GM12878 (cell line): ENCODE measurements at regions not wholly inside any gene's neighbourhood (a gene's known extent, or its start where the extent isn't known, plus 50 kb on each side); places are given as distances from the start of the nearest gene placed in this dataset.

Experiments
- ATAC-seq: fragments of 200-7000 bp; cut with Tn5 transposase; 3 replicates; pipeline ENCODE4 v1.9.1; 2020; ENCODE audit warnings: mild to moderate bottlenecking, moderate library complexity
- BruUV-seq: library from RNA; stranded (reverse); fragments of 400-500 nt; replicated peaks from 2 replicates; lab custom pipeline; 2021; lab: Mats Ljungman, UMichigan
- CTCF ChIA-PET: fragments of 300-600 bp; sonication (Branson Sonifier 250); formaldehyde crosslinking; extraction: SDS; loops from one replicate; lab custom pipeline; 2021; ENCODE audit warnings: inconsistent platforms; lab: Yijun Ruan, JAX
- POLR2A ChIA-PET: fragments of 350-600 bp; formaldehyde crosslinking; extraction: SDS; loops from one replicate; lab custom pipeline; 2021; ENCODE audit warnings: inconsistent platforms; lab: Charles Lee
- RAD21 ChIA-PET: fragments of 300-600 bp; sonication (Branson Sonifier 250); formaldehyde crosslinking; loops from one replicate; lab custom pipeline; 2023; ENCODE audit warnings: antibody characterized with exemption; ENCODE audit not compliant: unreplicated experiment; lab: Charles Lee
- SMC1A ChIA-PET: fragments of 300-600 bp; sonication (Branson Sonifier 250); formaldehyde crosslinking; loops from one replicate; lab custom pipeline; 2023; ENCODE audit not compliant: unreplicated experiment, uncharacterized antibody; lab: Charles Lee
- DNase-seq: peaks from one replicate; pipeline ENCODE4 v3.0.0-alpha.2; 2011; ENCODE audit warnings: low read depth, low spot score
- FAIRE-seq: peaks from 3 replicates; lab custom pipeline; 2011; peaks lifted over from hg19 to GRCh38; lab: Jason Lieb, UNC
- H2AFZ ChIP-seq: 2 replicates; pipeline ENCODE4 v1.6.0; 2011; ENCODE audit warnings: low read depth, low read length, control low read depth; ENCODE audit not compliant: control insufficient read depth
- H3K27ac ChIP-seq: 2 replicates; pipeline ENCODE4 v1.5.1; 2011; ENCODE audit warnings: control low read depth; ENCODE audit not compliant: control insufficient read depth, insufficient read depth
- H3K27me3 ChIP-seq, 2 experiments: replicated peaks in 1 of 2; 2 replicates each; pipeline versions ENCODE4 v1.6.0 to v1.6.1; 2011; ENCODE audit warnings: low read length in 1 of 2; ENCODE audit not compliant: control insufficient read depth in 2 of 2, insufficient read depth in 2 of 2
- H3K36me3 ChIP-seq, 2 experiments: 2 replicates each; pipeline ENCODE4 v1.5.1; 2011; ENCODE audit warnings: low read length in 1 of 2; ENCODE audit not compliant: control insufficient read depth in 2 of 2, insufficient read depth in 2 of 2
- H3K4me1 ChIP-seq: 2 replicates; pipeline ENCODE4 v1.6.1; 2011; ENCODE audit warnings: mild to moderate bottlenecking, low read length, moderate library complexity, mixed read lengths; ENCODE audit not compliant: control insufficient read depth, insufficient read depth
- H3K4me2 ChIP-seq: 2 replicates; pipeline ENCODE4 v1.6.0; 2011; ENCODE audit warnings: control low read depth; ENCODE audit not compliant: control insufficient read depth, insufficient read depth
- H3K4me3 ChIP-seq: fragments of 200-600 bp; sonication (generic); 2 replicates; pipeline ENCODE4 v1.5.1; 2016
- H3K79me2 ChIP-seq: 2 replicates; pipeline ENCODE4 v1.6.0; 2011; ENCODE audit warnings: low read length; ENCODE audit not compliant: control insufficient read depth, insufficient read depth
- H3K9ac ChIP-seq: 2 replicates; pipeline ENCODE4 v1.8.0; 2011; ENCODE audit warnings: low read length, control low read depth, mixed read lengths; ENCODE audit not compliant: control insufficient read depth, insufficient read depth
- H3K9me3 ChIP-seq: replicated peaks from 3 replicates; pipeline ENCODE4 v1.5.1; 2011; ENCODE audit warnings: mild to moderate bottlenecking, low read length; ENCODE audit not compliant: control insufficient read depth, insufficient read depth
- H4K20me1 ChIP-seq: 2 replicates; pipeline ENCODE4 v1.6.0; 2011; ENCODE audit not compliant: control insufficient read depth, insufficient read depth
- ATF7 ChIP-seq: fragments of 450-650 bp; IDR thresholded peaks from 2 replicates; pipeline ENCODE4 v1.6.1; 2016; ENCODE audit warnings: low read depth, mild to moderate bottlenecking
- BCL11A ChIP-seq: IDR thresholded peaks from 2 replicates; pipeline ENCODE4 v1.6.1; 2011; ENCODE audit warnings: low read depth, low read length
- ETV6 ChIP-seq, 2 experiments: fragments of 450-650 bp in 1 of 2; IDR thresholded peaks in 1 of 2; conservative IDR thresholded peaks in 1 of 2; 2 replicates each; pipeline ENCODE4 v1.6.1; 2014; ENCODE audit warnings: antibody characterized with exemption in 1 of 2, borderline replicate concordance in 1 of 2, low read depth in 1 of 2, mild to moderate bottlenecking in 1 of 2, moderate library complexity in 1 of 2
- IKZF2 ChIP-seq, 2 experiments: fragments of 450-650 bp; IDR thresholded peaks; 2 replicates each; pipeline ENCODE4 v1.6.1; 2017; ENCODE audit warnings: mild to moderate bottlenecking in 2 of 2, moderate library complexity in 2 of 2
- JUNB ChIP-seq: IDR thresholded peaks from 2 replicates; pipeline ENCODE4 v1.6.1; 2016; ENCODE audit warnings: antibody characterized with exemption, mild to moderate bottlenecking
- MEF2B ChIP-seq: fragments of 450-650 bp; IDR thresholded peaks from 2 replicates; pipeline ENCODE4 v1.6.1; 2018; ENCODE audit warnings: mild to moderate bottlenecking, moderate library complexity; ENCODE audit not compliant: partially characterized antibody, poor library complexity, severe bottlenecking
- NFIC ChIP-seq: IDR thresholded peaks from 2 replicates; pipeline ENCODE4 v1.6.1; 2012; ENCODE audit warnings: low read depth, mild to moderate bottlenecking, inconsistent platforms, low read length, moderate library complexity
- RUNX3 ChIP-seq: IDR thresholded peaks from 2 replicates; pipeline ENCODE4 v1.6.1; 2012; ENCODE audit warnings: low read length, inconsistent platforms
- TARDBP ChIP-seq: IDR thresholded peaks from 2 replicates; pipeline ENCODE4 v1.6.1; 2016; ENCODE audit warnings: borderline replicate concordance
- TBL1XR1 ChIP-seq: IDR thresholded peaks from 2 replicates; pipeline ENCODE4 v1.6.1; 2012; ENCODE audit warnings: low read depth, low read length, improper control_type of control experiment
- ZNF384 ChIP-seq: IDR thresholded peaks from 2 replicates; pipeline ENCODE4 v1.6.1; 2012; ENCODE audit warnings: low read depth, mild to moderate bottlenecking, low read length, improper control_type of control experiment, borderline replicate concordance
- WGBS: methylation state at CpG from one replicate; pipeline ENCODE4 v1.1.6; 2016; ENCODE audit warnings: low lambda C conversion rate; ENCODE audit not compliant: insufficient replicate concordance, insufficient coverage; ENCODE audit errors: missing lambda C conversion rate; 5-methylcytosine and 5-hydroxymethylcytosine counted together
- in situ Hi-C: fragments of 300-500 bp; cut with MboI; formaldehyde crosslinking; loops from 9 replicates; pipeline ENCODE4 v1.14.3; 2018; ENCODE audit warnings: mixed read lengths
- intact Hi-C: fragments of 100-400 bp; cut with micrococcal nuclease; formaldehyde crosslinking; loops from one replicate; pipeline ENCODE4 v1.14.2; 2022; ENCODE audit not compliant: unreplicated experiment
- TF ChIP-seq, protein P1 (sequence below): fragments of 450-650 bp; IDR thresholded peaks from 2 replicates; pipeline ENCODE4 v1.6.1; 2018; ENCODE audit warnings: mild to moderate bottlenecking, low read depth, moderate library complexity; ENCODE audit not compliant: partially characterized antibody
- TF ChIP-seq, protein P2 (sequence below): fragments of 450-650 bp; IDR thresholded peaks from 2 replicates; pipeline ENCODE4 v1.6.1; 2017; ENCODE audit warnings: low read depth, mild to moderate bottlenecking, moderate library complexity

DNA sequence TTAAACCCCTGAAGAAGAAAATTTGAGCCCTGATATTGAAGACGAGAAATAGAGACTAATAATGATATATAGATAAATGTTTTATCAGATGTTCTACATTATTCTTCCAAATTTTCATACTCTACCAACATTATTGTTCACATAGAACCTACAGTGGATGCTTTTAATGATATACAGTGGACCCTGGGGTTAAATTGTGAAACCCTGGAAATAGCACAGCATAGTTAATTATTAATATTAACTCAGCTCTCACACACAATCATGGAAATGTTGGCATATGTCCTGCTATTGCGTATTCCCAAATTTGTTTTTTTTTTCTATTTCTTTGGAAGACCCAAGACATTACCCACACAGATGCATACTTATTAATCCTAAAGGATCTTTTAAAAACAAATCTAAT, 579.9 kb downstream of the CCDC85A start (continued):
- TF ChIP-seq, protein P1, sequence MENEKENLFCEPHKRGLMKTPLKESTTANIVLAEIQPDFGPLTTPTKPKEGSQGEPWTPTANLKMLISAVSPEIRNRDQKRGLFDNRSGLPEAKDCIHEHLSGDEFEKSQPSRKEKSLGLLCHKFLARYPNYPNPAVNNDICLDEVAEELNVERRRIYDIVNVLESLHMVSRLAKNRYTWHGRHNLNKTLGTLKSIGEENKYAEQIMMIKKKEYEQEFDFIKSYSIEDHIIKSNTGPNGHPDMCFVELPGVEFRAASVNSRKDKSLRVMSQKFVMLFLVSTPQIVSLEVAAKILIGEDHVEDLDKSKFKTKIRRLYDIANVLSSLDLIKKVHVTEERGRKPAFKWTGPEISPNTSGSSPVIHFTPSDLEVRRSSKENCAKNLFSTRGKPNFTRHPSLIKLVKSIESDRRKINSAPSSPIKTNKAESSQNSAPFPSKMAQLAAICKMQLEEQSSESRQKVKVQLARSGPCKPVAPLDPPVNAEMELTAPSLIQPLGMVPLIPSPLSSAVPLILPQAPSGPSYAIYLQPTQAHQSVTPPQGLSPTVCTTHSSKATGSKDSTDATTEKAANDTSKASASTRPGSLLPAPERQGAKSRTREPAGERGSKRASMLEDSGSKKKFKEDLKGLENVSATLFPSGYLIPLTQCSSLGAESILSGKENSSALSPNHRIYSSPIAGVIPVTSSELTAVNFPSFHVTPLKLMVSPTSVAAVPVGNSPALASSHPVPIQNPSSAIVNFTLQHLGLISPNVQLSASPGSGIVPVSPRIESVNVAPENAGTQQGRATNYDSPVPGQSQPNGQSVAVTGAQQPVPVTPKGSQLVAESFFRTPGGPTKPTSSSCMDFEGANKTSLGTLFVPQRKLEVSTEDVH, result no peak
- TF ChIP-seq, all 136 proteins: peak for 0

DNA sequence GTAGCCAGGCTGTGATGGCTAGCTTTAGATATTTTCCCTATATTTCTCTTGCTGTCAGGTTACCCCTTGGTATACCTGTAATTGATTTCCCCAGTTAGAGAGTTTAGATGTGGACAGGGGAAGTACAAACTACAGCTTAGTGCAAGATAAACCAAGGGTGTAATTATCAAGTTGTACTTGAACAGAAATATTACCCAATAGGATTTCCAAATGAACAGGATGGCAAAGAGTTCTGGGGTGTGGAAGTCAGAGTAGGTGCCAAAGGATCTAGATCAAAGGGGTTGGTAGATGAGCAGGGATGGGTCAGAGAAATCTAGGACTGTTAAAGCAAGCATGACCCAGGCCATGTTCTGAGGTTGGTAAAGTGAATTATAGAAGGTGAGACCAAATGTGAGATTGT, 585.2 kb downstream of the CCDC85A start:
- DNase-seq (no peak), ATAC-seq (no peak), FAIRE-seq (no peak)
- TF ChIP-seq ZNF384, result no peak
- no peak for TF ChIP-seq TBL1XR1
- H3K36me3 ChIP-seq, result no peaks in the 10 kb centered on the region
- no peaks in the 10 kb centered on the region for H3K9me3 ChIP-seq
- H3K79me2 ChIP-seq, result no peaks in the 10 kb centered on the region
- H2AFZ ChIP-seq, result no peak overlapping the region
- no peak overlapping the region for H3K9ac ChIP-seq
- no peaks in the 10 kb centered on the region for H3K4me1 ChIP-seq
- no peak overlapping the region for H3K4me3 ChIP-seq
- no peak overlapping the region for H3K4me2 ChIP-seq
- SMC1A ChIA-PET, result no interaction called here
- no peaks in the 10 kb centered on the region for H4K20me1 ChIP-seq
- RAD21 ChIA-PET, result no interaction called here
- no TSS peak for BruUV-seq
- H3K27me3 ChIP-seq, result no peaks in the 10 kb centered on the region
- POLR2A ChIA-PET, result no interaction called here
- intact Hi-C loops (no loop called here), in situ Hi-C loops (no loop called here)
- CTCF ChIA-PET, result interaction anchor here (1.1 kb wide), 1 partner anchor 19 kb away, joined by 4 read pairs; no protein-coding TSS in a partner anchor
- H3K27ac ChIP-seq, result no peak overlapping the region

DNA sequence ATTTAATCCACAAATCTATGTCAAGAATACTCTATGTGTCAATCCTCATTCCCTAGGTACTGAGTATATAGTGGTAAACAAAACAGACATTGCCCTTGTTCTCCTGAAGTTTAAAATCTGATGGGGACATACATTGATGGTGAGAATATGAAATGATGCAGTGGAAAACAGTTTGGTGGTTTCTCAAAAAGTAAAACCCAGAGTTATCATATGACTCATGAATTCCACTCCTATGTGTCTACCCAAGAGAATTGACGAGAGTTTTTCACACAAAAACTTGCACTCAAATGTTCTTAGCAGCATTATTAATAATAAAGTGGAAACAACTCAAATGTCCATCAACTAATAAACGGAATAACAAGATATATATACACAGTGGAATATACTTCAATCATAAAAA, 586.7 kb downstream of the CCDC85A start:
- H3K27ac ChIP-seq, result no peak overlapping the region
- FAIRE-seq (no peak), ATAC-seq (peak; percentile 54), DNase-seq (no peak)
- RAD21 ChIA-PET, result no interaction called here
- BruUV-seq, result no TSS peak
- no peak overlapping the region for H3K4me3 ChIP-seq
- no peaks in the 10 kb centered on the region for H3K79me2 ChIP-seq
- no peak overlapping the region for H2AFZ ChIP-seq
- POLR2A ChIA-PET, result no interaction called here
- 0% methylated on average over 2 of the region's 2 CpGs for WGBS
- no peaks in the 10 kb centered on the region for H4K20me1 ChIP-seq
- SMC1A ChIA-PET, result no interaction called here
- H3K27me3 ChIP-seq, result no peaks in the 10 kb centered on the region
- H3K4me1 ChIP-seq, result no peaks in the 10 kb centered on the region
- intact Hi-C loops, result no loop called here
- H3K9ac ChIP-seq, result no peak overlapping the region
- no peaks in the 10 kb centered on the region for H3K36me3 ChIP-seq
- in situ Hi-C loops, result no loop called here
- no peak overlapping the region for H3K4me2 ChIP-seq
- CTCF ChIA-PET, result no interaction called here
- no peaks in the 10 kb centered on the region for H3K9me3 ChIP-seq
- TF ChIP-seq ATF7 (peak; percentile 38; the same call in 1 of the 2 replicates), NFIC (peak; percentile 55; the same call in 1 of the 2 replicates), BCL11A (peak; percentile 21; the same call in 1 of the 2 replicates), TARDBP (no peak), MEF2B (peak; percentile 73), IKZF2 (IDR thresholded peaks at IDR 0.05) (no peak), ETV6 (conservative IDR thresholded peaks at IDR 0.05 in 1 of 2, IDR thresholded peaks at IDR 0.05 in 1 of 2; ENCODE audit: borderline replicate concordance in 1 of 2, low read depth in 1 of 2) (no peak), RUNX3 (peak; percentile 65; the same call in 1 of the 2 replicates), JUNB (peak; percentile 71)
- TF ChIP-seq, protein P2, sequence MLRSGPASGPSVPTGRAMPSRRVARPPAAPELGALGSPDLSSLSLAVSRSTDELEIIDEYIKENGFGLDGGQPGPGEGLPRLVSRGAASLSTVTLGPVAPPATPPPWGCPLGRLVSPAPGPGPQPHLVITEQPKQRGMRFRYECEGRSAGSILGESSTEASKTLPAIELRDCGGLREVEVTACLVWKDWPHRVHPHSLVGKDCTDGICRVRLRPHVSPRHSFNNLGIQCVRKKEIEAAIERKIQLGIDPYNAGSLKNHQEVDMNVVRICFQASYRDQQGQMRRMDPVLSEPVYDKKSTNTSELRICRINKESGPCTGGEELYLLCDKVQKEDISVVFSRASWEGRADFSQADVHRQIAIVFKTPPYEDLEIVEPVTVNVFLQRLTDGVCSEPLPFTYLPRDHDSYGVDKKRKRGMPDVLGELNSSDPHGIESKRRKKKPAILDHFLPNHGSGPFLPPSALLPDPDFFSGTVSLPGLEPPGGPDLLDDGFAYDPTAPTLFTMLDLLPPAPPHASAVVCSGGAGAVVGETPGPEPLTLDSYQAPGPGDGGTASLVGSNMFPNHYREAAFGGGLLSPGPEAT, result 0 out of 2 replicates have a peak, but pooled peaks have one; percentile 26
